Gastrocnemius medialis (tissue), 4 donors: ENCODE measurements at regions not wholly inside any gene's neighbourhood (a gene's known extent, or its start where the extent isn't known, plus 50 kb on each side); places are given as distances from the start of the nearest gene placed in this dataset.

Source experiments
- ATAC-seq, 2 donors: fragments of 150-250 bp; one replicate each; pipeline ENCODE4 v1.9.1; 2016
- DNase-seq, 2 donors: peaks; one replicate each; pipeline ENCODE4 v3.0.0-alpha.2; 2019
- H3K27ac ChIP-seq, 4 donors: fragments of 200-600 bp; sonication (generic); 1 replicate in 1 of 4; 2 replicates in 3 of 4; pipeline ENCODE4 v1.5.1; 2016 to 2018; ENCODE audit warnings: mild to moderate bottlenecking in 2 of 4, moderate library complexity in 1 of 4
- H3K27me3 ChIP-seq, 3 donors: fragments of 200-600 bp; sonication (generic) in 2 of 3; 1 replicate in 1 of 3; 2 replicates in 2 of 3; pipeline versions ENCODE4 v1.5.1 to v1.6.0; 2016 to 2019; ENCODE audit warnings: mild to moderate bottlenecking in 1 of 3, moderate library complexity in 1 of 3
- H3K36me3 ChIP-seq, 2 donors: fragments of 200-600 bp; sonication (generic) in 1 of 2; one replicate each; pipeline ENCODE4 v1.5.1; 2017 to 2018
- H3K4me1 ChIP-seq, 2 donors: fragments of 200-600 bp; sonication (generic) in 1 of 2; one replicate each; pipeline ENCODE4 v1.5.1; 2016 to 2017; ENCODE audit warnings: mild to moderate bottlenecking in 2 of 2
- H3K4me3 ChIP-seq, 4 donors: fragments of 200-600 bp; sonication (generic) in 3 of 4; 1 replicate in 1 of 4; 2 replicates in 3 of 4; pipeline ENCODE4 v1.5.1; 2016 to 2019; ENCODE audit warnings: mild to moderate bottlenecking in 2 of 4
- H3K9me3 ChIP-seq, 3 donors: fragments of 200-600 bp; sonication (generic) in 2 of 3; 1 replicate in 1 of 3; 2 replicates in 2 of 3; pipeline ENCODE4 v1.5.1; 2016 to 2019
- CTCF ChIP-seq, 5 experiments: fragments of 450-650 bp in 3 of 5; fragments of 200-600 bp in 2 of 5; sonication (generic) in 2 of 5; IDR thresholded peaks in 4 of 5; conservative IDR thresholded peaks in 1 of 5; 1 replicate in 4 of 5; 2 replicates in 1 of 5; pipeline ENCODE4 v1.5.1; 2016 to 2019; ENCODE audit warnings: antibody characterized with exemption in 5 of 5, mild to moderate bottlenecking in 3 of 5, moderate library complexity in 3 of 5
- POLR2A ChIP-seq, 2 donors: fragments of 450-650 bp; IDR thresholded peaks; one replicate each; pipeline ENCODE4 v1.6.1; 2017; ENCODE audit warnings: antibody characterized with exemption in 2 of 2, mild to moderate bottlenecking in 2 of 2, moderate library complexity in 2 of 2
- in situ Hi-C, 4 donors: fragments of 200-750 bp; cut with MboI; loops; one replicate each; pipeline versions ENCODE4 v1.15.0 to v1.8.0; 2017; ENCODE audit warnings: low sequenced_read_pairs in 4 of 4
- intact Hi-C: fragments of 100-400 bp; cut with DNase I; formaldehyde crosslinking; loops from one replicate; pipeline ENCODE4 v1.15.1; 2023; ENCODE audit warnings: low total_unique reads

GRCh38 chr18:34159691-34160185 lies 65.0 kb downstream of the NOL4 start:
- Histone ChIP-seq H3K27ac (no peak overlapping the region), H3K4me3 (peak overlapping the region in 1 of 4 donors; percentile 36), H3K9me3 (no peaks in the 10 kb centered on the region), H3K4me1 (peaks cover 0 to 5% of the 10 kb centered on the region in 2 donors), H3K27me3 (peaks cover 12 to 36% (median 27%) of the 10 kb centered on the region in 3 donors), H3K36me3 (no peaks in the 10 kb centered on the region)
- no peak for ATAC-seq
- in situ Hi-C loops, result no loop called here
- no peak for DNase-seq
- intact Hi-C loops, result no loop called here
- no peak for TF ChIP-seq CTCF (IDR thresholded peaks at IDR 0.05 in 4 of 5, conservative IDR thresholded peaks at IDR 0.05 in 1 of 5)
- TF ChIP-seq POLR2A (IDR thresholded peaks at IDR 0.05), result no peak

GRCh38 chr18:34158881-34159690 lies 65.6 kb downstream of the NOL4 start:
- H3K27me3 ChIP-seq, result peaks cover 12 to 36% (median 27%) of the 10 kb centered on the region in 3 donors

GRCh38 chr18:34153711-34154110 lies 71.0 kb downstream of the NOL4 start:
- DNase-seq (no peak), ATAC-seq (no peak)
- TF ChIP-seq POLR2A (IDR thresholded peaks at IDR 0.05), result no peak
- TF ChIP-seq CTCF (IDR thresholded peaks at IDR 0.05 in 4 of 5, conservative IDR thresholded peaks at IDR 0.05 in 1 of 5), result no peak
- Histone ChIP-seq H3K27ac (no peak overlapping the region), H3K27me3 (peaks cover 5 to 13% (median 12%) of the 10 kb centered on the region in 3 donors), H3K36me3 (no peaks in the 10 kb centered on the region), H3K9me3 (no peaks in the 10 kb centered on the region), H3K4me1 (peaks cover 0 to 5% of the 10 kb centered on the region in 2 donors), H3K4me3 (peak overlapping the region in 2 of 4 donors; percentile 3 to 8)
- intact Hi-C loops (no loop called here), in situ Hi-C loops (no loop called here)

More at GRCh38 chr18:34158881-34159690, 65.6 kb downstream of the NOL4 start:
- intact Hi-C loops (no loop called here), in situ Hi-C loops (no loop called here)
- Histone ChIP-seq H3K4me3 (peak overlapping the region in 3 of 4 donors; percentile 23 to 36 (median 27)), H3K27ac (no peak overlapping the region), H3K4me1 (peaks cover 0 to 5% of the 10 kb centered on the region in 2 donors), H3K9me3 (no peaks in the 10 kb centered on the region), H3K36me3 (no peaks in the 10 kb centered on the region)
- DNase-seq (no peak), ATAC-seq (no peak)
- no peak for TF ChIP-seq POLR2A (IDR thresholded peaks at IDR 0.05)
- TF ChIP-seq CTCF (IDR thresholded peaks at IDR 0.05 in 4 of 5, conservative IDR thresholded peaks at IDR 0.05 in 1 of 5), result no peak

GRCh38 chr18:34131006-34131405 lies 93.7 kb downstream of the NOL4 start:
- Histone ChIP-seq H3K9me3 (no peaks in the 10 kb centered on the region), H3K4me3 (no peak overlapping the region), H3K27ac (no peak overlapping the region), H3K27me3 (no peaks in the 10 kb centered on the region), H3K4me1 (no peaks in the 10 kb centered on the region), H3K36me3 (no peaks in the 10 kb centered on the region)
- DNase-seq (no peak), ATAC-seq (no peak)
- TF ChIP-seq POLR2A (IDR thresholded peaks at IDR 0.05), result no peak
- no peak for TF ChIP-seq CTCF (IDR thresholded peaks at IDR 0.05 in 4 of 5, conservative IDR thresholded peaks at IDR 0.05 in 1 of 5)
- in situ Hi-C loops, result no loop called here
- intact Hi-C loops, result no loop called here
